Neural cell (in vitro differentiated cells): ENCODE measurements at regions not wholly inside any gene's neighbourhood (a gene's known extent, or its start where the extent isn't known, plus 50 kb on each side); places are given as distances from the start of the nearest gene placed in this dataset.

Source experiments
- H2AFZ ChIP-seq: fragments of 200-600, 300-800 bp; sonication (generic), shearing (Covaris generic); 2 replicates; pipeline ENCODE4 v1.6.0; 2014; ENCODE audit warnings: low read depth, mild to moderate bottlenecking, antibody characterized with exemption, low read length, moderate library complexity
- H3F3A ChIP-seq: fragments of 200-600 bp; shearing (Covaris generic); 2 replicates; pipeline ENCODE4 v1.6.1; 2016; ENCODE audit warnings: mild to moderate bottlenecking, moderate library complexity, mixed read lengths, antibody characterized with exemption, low read length; ENCODE audit not compliant: insufficient read depth, poor library complexity, severe bottlenecking
- H3K27ac ChIP-seq: fragments of 200-600, 300-800 bp; sonication (generic), shearing (Covaris generic); 2 replicates; pipeline ENCODE4 v1.5.1; 2014; ENCODE audit warnings: mild to moderate bottlenecking, low read length, moderate library complexity
- H3K27me3 ChIP-seq: fragments of 300-800, 200-600 bp; sonication (generic), shearing (Covaris generic); 2 replicates; pipeline ENCODE4 v1.6.0; 2014; ENCODE audit warnings: mild to moderate bottlenecking, low read depth, low read length, moderate library complexity; ENCODE audit not compliant: insufficient read depth
- H3K36me3 ChIP-seq: fragments of 300-800, 200-600 bp; sonication (generic), shearing (Covaris generic); 2 replicates; pipeline ENCODE4 v1.5.1; 2014; ENCODE audit warnings: mild to moderate bottlenecking, antibody characterized with exemption, low read length, moderate library complexity; ENCODE audit not compliant: insufficient read depth
- H3K4me2 ChIP-seq: fragments of 300-800, 200-600 bp; sonication (generic), shearing (Covaris generic); 2 replicates; pipeline ENCODE4 v1.6.0; 2014; ENCODE audit warnings: mild to moderate bottlenecking, low read length
- H3K4me3 ChIP-seq: fragments of 300-800, 200-600 bp; sonication (generic), shearing (Covaris generic); 2 replicates; pipeline ENCODE4 v1.5.1; 2014; ENCODE audit warnings: mild to moderate bottlenecking, low read length, moderate library complexity
- H3K79me2 ChIP-seq: fragments of 200-600 bp; shearing (Covaris generic); replicated peaks from 2 replicates; pipeline ENCODE4 v1.6.0; 2014; ENCODE audit warnings: mild to moderate bottlenecking, low read length, moderate library complexity; ENCODE audit not compliant: insufficient read depth
- H3K9ac ChIP-seq: fragments of 300-800, 200-600 bp; sonication (generic), shearing (Covaris generic); 2 replicates; pipeline ENCODE4 v1.6.1; 2016; ENCODE audit warnings: mild to moderate bottlenecking, low read length, mixed read lengths
- H3K9me2 ChIP-seq: fragments of 200-600 bp; shearing (Covaris generic); 2 replicates; pipeline ENCODE4 v1.6.1; 2016; ENCODE audit warnings: mild to moderate bottlenecking, low read length, mixed read lengths; ENCODE audit not compliant: insufficient read depth
- H3K9me3 ChIP-seq: fragments of 200-600, 300-800 bp; sonication (generic), shearing (Covaris generic); 2 replicates; pipeline ENCODE4 v1.6.1; 2016; ENCODE audit warnings: mild to moderate bottlenecking, mixed run types, low read length, moderate library complexity, mixed read lengths
- H4K20me1 ChIP-seq: fragments of 200-600 bp; shearing (Covaris generic); 2 replicates; pipeline ENCODE4 v1.6.1; 2016; ENCODE audit warnings: mild to moderate bottlenecking, mixed run types; ENCODE audit not compliant: insufficient read depth
- CTCF ChIP-seq: fragments of 450-650 bp; IDR thresholded peaks from 2 replicates; pipeline ENCODE4 v1.5.1; 2014; ENCODE audit warnings: antibody characterized with exemption, mild to moderate bottlenecking, moderate library complexity; ENCODE audit not compliant: poor library complexity, severe bottlenecking
- EP300 ChIP-seq: fragments of 450-650 bp; conservative IDR thresholded peaks from 2 replicates; pipeline ENCODE4 v1.6.1; 2014; ENCODE audit warnings: antibody characterized with exemption, mild to moderate bottlenecking, moderate library complexity; ENCODE audit not compliant: poor library complexity, severe bottlenecking
- EZH2 ChIP-seq: fragments of 200-600, 300-800 bp; shearing (Covaris generic), sonication (generic); IDR thresholded peaks from 2 replicates; pipeline ENCODE4 v1.6.1; 2014; ENCODE audit warnings: antibody characterized with exemption, low read length, borderline replicate concordance, mild to moderate bottlenecking; ENCODE audit not compliant: insufficient read depth, poor library complexity, severe bottlenecking
- MXI1 ChIP-seq: fragments of 450-650 bp; conservative IDR thresholded peaks from 2 replicates; pipeline ENCODE4 v1.6.1; 2014; ENCODE audit warnings: antibody characterized with exemption, mild to moderate bottlenecking; ENCODE audit not compliant: poor library complexity, severe bottlenecking
- POLR2AphosphoS5 ChIP-seq: IDR thresholded peaks from 2 replicates; pipeline ENCODE4 v1.6.1; 2012
- RAD21 ChIP-seq: fragments of 450-650 bp; conservative IDR thresholded peaks from 2 replicates; pipeline ENCODE4 v1.6.1; 2014; ENCODE audit warnings: antibody characterized with exemption, mild to moderate bottlenecking, moderate library complexity
- SMC3 ChIP-seq: fragments of 450-650 bp; conservative IDR thresholded peaks from 2 replicates; pipeline ENCODE4 v1.6.1; 2014; ENCODE audit warnings: antibody characterized with exemption, mild to moderate bottlenecking, moderate library complexity; ENCODE audit not compliant: poor library complexity
- TAF1 ChIP-seq: IDR thresholded peaks from 2 replicates; pipeline ENCODE4 v1.6.1; 2012; ENCODE audit warnings: low read depth
- TF ChIP-seq, protein P1 (sequence below): IDR thresholded peaks from 2 replicates; pipeline ENCODE4 v1.6.1; 2012; ENCODE audit warnings: borderline replicate concordance

- Histone ChIP-seq H4K20me1 (no peaks in the 10 kb centered on the region), H3K27ac (no peak overlapping the region), H3K4me2 (no peak overlapping the region), H3K9me2 (no peaks in the 10 kb centered on the region), H3K4me3 (no peak overlapping the region), H3K36me3 (no peaks in the 10 kb centered on the region), H3K27me3 (no peaks in the 10 kb centered on the region), H3K79me2 (no peaks in the 10 kb centered on the region), H3K9ac (no peak overlapping the region), H3F3A (no peaks in the 10 kb centered on the region), H2AFZ (no peak overlapping the region), H3K9me3 (no peaks in the 10 kb centered on the region)
- TF ChIP-seq TAF1: no peak
- no peak for TF ChIP-seq CTCF
- TF ChIP-seq POLR2AphosphoS5: no peak
- no peak for TF ChIP-seq EZH2
- TF ChIP-seq MXI1: no peak
- TF ChIP-seq RAD21: no peak
Measured at GRCh38 chr2:4066217-4066616, 362.8 kb downstream of the DCDC2C start.

DNA sequence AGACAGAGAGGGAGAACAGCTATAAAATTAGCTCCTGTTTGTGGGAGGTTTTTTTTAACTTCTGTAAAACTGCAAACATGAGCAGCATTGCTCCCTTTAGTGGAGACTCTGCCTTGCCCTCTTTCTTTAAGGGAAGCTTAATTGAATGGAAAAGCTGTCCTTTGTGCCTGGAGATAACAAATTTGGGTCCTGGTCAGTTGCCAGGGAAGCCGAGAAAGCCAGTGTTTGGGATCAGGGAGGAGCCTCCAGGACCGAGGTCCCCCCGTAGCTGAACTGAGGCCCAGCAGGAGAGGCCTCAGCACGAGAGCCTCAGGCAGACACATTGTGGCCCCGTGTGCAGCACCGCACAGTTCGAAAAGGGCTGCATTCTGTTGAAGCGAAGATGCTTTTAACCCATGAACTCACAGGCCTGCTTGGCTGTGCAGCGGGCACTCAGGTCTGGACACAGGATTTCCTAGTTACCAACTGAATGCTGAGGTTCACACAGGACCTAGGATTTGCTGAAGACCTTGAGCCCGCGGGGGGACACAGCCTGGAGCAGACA, 369.7 kb downstream of the DCDC2C start:
- H3K9me2 ChIP-seq: no peaks in the 10 kb centered on the region
- no peaks in the 10 kb centered on the region for H3K79me2 ChIP-seq
- H4K20me1 ChIP-seq: no peaks in the 10 kb centered on the region
- no peak overlapping the region for H3K4me3 ChIP-seq
- H3K9me3 ChIP-seq: no peaks in the 10 kb centered on the region
- no peaks in the 10 kb centered on the region for H3K36me3 ChIP-seq
- no peak overlapping the region for H3K9ac ChIP-seq
- H3K27me3 ChIP-seq: no peaks in the 10 kb centered on the region
- no peaks in the 10 kb centered on the region for H3F3A ChIP-seq
- no peak overlapping the region for H2AFZ ChIP-seq
- H3K4me2 ChIP-seq: no peak overlapping the region
- TF ChIP-seq CTCF (no peak), SMC3 (no peak), MXI1 (no peak), RAD21 (no peak)
- H3K27ac ChIP-seq: no peak overlapping the region

GRCh38 chr2:4077017-4077416, 373.6 kb downstream of the DCDC2C start:
- Histone ChIP-seq H3K4me3 (no peak overlapping the region), H4K20me1 (no peaks in the 10 kb centered on the region), H3K36me3 (no peaks in the 10 kb centered on the region), H3K9me3 (no peaks in the 10 kb centered on the region), H3K79me2 (no peaks in the 10 kb centered on the region), H3K4me2 (no peak overlapping the region), H3K9me2 (no peaks in the 10 kb centered on the region), H3K9ac (no peak overlapping the region), H3F3A (no peaks in the 10 kb centered on the region), H2AFZ (no peak overlapping the region), H3K27ac (no peak overlapping the region), H3K27me3 (no peaks in the 10 kb centered on the region)
- TF ChIP-seq EP300 (no peak), CTCF (no peak), MXI1 (no peak), SMC3 (no peak), RAD21 (no peak), POLR2AphosphoS5 (no peak), TAF1 (no peak), EZH2 (no peak)
- TF ChIP-seq, protein P1, sequence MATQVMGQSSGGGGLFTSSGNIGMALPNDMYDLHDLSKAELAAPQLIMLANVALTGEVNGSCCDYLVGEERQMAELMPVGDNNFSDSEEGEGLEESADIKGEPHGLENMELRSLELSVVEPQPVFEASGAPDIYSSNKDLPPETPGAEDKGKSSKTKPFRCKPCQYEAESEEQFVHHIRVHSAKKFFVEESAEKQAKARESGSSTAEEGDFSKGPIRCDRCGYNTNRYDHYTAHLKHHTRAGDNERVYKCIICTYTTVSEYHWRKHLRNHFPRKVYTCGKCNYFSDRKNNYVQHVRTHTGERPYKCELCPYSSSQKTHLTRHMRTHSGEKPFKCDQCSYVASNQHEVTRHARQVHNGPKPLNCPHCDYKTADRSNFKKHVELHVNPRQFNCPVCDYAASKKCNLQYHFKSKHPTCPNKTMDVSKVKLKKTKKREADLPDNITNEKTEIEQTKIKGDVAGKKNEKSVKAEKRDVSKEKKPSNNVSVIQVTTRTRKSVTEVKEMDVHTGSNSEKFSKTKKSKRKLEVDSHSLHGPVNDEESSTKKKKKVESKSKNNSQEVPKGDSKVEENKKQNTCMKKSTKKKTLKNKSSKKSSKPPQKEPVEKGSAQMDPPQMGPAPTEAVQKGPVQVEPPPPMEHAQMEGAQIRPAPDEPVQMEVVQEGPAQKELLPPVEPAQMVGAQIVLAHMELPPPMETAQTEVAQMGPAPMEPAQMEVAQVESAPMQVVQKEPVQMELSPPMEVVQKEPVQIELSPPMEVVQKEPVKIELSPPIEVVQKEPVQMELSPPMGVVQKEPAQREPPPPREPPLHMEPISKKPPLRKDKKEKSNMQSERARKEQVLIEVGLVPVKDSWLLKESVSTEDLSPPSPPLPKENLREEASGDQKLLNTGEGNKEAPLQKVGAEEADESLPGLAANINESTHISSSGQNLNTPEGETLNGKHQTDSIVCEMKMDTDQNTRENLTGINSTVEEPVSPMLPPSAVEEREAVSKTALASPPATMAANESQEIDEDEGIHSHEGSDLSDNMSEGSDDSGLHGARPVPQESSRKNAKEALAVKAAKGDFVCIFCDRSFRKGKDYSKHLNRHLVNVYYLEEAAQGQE: no peak
